ENCODE measurements at regions not wholly inside any gene's neighbourhood (a gene's known extent, or its start where the extent isn't known, plus 50 kb on each side); places are given as distances from the start of the nearest gene placed in this dataset.

- no peak for TF ChIP-seq NR2F6 (IDR thresholded peaks at IDR 0.05)
- 0 out of 2 replicates have a peak, but pooled peaks have one; percentile 6 for TF ChIP-seq NR2F6 (CRISPR knock-in tag; IDR thresholded peaks at IDR 0.05)
- peak; percentile 70 for TF ChIP-seq GATAD2A (CRISPR knock-in tag; IDR thresholded peaks at IDR 0.05)
- peak; percentile 13; the same call in 1 of the 2 replicates for TF ChIP-seq FOXJ3 (CRISPR knock-in tag; IDR thresholded peaks at IDR 0.05; ENCODE audit: borderline replicate concordance)
- peak; percentile 48 for TF ChIP-seq XRCC5 (optimal IDR thresholded peaks at IDR 0.05; ENCODE audit: low read length)
- TF ChIP-seq FOXP1 (IDR thresholded peaks at IDR 0.05), result no peak
- 0 out of 2 replicates have a peak, but pooled peaks have one; percentile 34 for TF ChIP-seq FOXP1 (CRISPR knock-in tag; IDR thresholded peaks at IDR 0.05)
- 0 out of 2 replicates have a peak, but pooled peaks have one; percentile 29 for TF ChIP-seq TFE3 (CRISPR knock-in tag; IDR thresholded peaks at IDR 0.05)
- peak; percentile 92 for TF ChIP-seq TEAD3 (CRISPR knock-in tag; optimal IDR thresholded peaks at IDR 0.05; ENCODE audit: borderline replicate concordance)
- peak; percentile 45; the same call in 1 of the 2 replicates for TF ChIP-seq ZMYM3 (CRISPR knock-in tag; IDR thresholded peaks at IDR 0.05)
- TF ChIP-seq ZNF292 (CRISPR knock-in tag; IDR thresholded peaks at IDR 0.05; ENCODE audit: borderline replicate concordance, low read depth), result peak; percentile 49; the same call in 1 of the 2 replicates
- peak; percentile 87 for TF ChIP-seq ATF3 (CRISPR knock-in tag; IDR thresholded peaks at IDR 0.05)
- 0 out of 2 replicates have a peak, but pooled peaks have one; percentile 21 for TF ChIP-seq IKZF5 (CRISPR knock-in tag; IDR thresholded peaks at IDR 0.05)
- TF ChIP-seq ZNF263 (CRISPR knock-in tag; IDR thresholded peaks at IDR 0.05), result peak; percentile 85
- no peak for TF ChIP-seq HDAC6 (IDR thresholded peaks at IDR 0.05; ENCODE audit: low read depth, low read length)
- TF ChIP-seq MED1 (CRISPR knock-in tag; IDR thresholded peaks at IDR 0.05), result 0 out of 2 replicates have a peak, but pooled peaks have one; percentile 7
- no peak for TF ChIP-seq TGIF2 (CRISPR knock-in tag; IDR thresholded peaks at IDR 0.05)
- no peak for TF ChIP-seq THAP9 (CRISPR knock-in tag; IDR thresholded peaks at IDR 0.05; ENCODE audit: borderline replicate concordance)
- TF ChIP-seq KLF16 (CRISPR knock-in tag; IDR thresholded peaks at IDR 0.05), result 0 out of 4 replicates have a peak, but pooled peaks of 1 of the 2 experiments have one; percentile 31
- no peak for TF ChIP-seq ZNF790 (CRISPR knock-in tag; IDR thresholded peaks at IDR 0.05; ENCODE audit: borderline replicate concordance)
- TF ChIP-seq TBX2 (CRISPR knock-in tag; IDR thresholded peaks at IDR 0.05; ENCODE audit: borderline replicate concordance), result 0 out of 2 replicates have a peak, but pooled peaks have one; percentile 22
- peak; percentile 64; the same call in 1 of the 2 replicates for TF ChIP-seq ZNF501 (CRISPR knock-in tag; IDR thresholded peaks at IDR 0.05)
- peak; percentile 40; the same call in 1 of the 2 replicates for TF ChIP-seq NCOA2 (CRISPR knock-in tag; IDR thresholded peaks at IDR 0.05)
- peak; percentile 87 for TF ChIP-seq TFAP4 (IDR thresholded peaks at IDR 0.05; ENCODE audit: borderline replicate concordance, low read depth)
Observed at GRCh38 chr2:113818382-113818951, 62.0 kb upstream of the SLC35F5 start (continued).
